GM21619 (cell line): ENCODE measurements at regions not wholly inside any gene's neighbourhood (a gene's known extent, or its start where the extent isn't known, plus 50 kb on each side); places are given as distances from the start of the nearest gene placed in this dataset.

ENCODE experiments used
- ATAC-seq: cut with Tn5 transposase; IDR thresholded peaks from one replicate; pipeline ENCODE4 v1.9.1; 2021; ENCODE audit not compliant: unreplicated experiment

DNA sequence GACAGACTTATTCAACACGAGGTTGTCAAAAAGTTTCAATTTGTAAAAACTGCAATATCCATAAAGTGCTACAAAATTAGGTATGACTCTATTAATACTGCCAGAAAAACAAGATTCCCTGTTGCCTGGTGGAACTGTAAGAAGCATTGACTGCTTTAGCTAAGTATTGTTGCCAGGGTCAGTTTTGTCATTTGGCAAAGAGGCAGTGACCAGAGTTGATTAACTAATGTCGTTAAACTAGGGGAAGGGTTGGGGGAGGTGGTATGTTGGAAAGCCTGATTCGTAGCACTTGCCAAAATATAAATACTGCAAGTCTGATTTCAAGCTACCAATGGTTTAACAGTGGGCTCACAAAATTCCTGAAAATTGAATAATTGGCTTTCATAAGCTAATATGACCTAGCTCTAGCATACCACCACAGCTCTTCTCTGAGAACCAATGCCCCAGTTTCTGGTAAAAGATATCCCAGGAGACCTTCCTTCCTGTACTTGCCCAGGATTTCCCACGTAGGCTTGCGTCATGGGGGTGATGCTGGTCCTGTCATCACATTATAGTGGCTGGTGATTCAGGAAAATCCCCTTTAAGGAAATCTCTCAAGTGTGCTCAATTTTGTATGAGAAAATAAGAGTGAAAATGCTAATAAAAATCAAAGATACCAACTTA is 266.4 kb upstream of the TBC1D5 start:
- no peak for ATAC-seq

- ATAC-seq, result no peak
These were observed 265.5 kb upstream of the TBC1D5 start for GRCh38 chr3:18007980-18008379.

DNA sequence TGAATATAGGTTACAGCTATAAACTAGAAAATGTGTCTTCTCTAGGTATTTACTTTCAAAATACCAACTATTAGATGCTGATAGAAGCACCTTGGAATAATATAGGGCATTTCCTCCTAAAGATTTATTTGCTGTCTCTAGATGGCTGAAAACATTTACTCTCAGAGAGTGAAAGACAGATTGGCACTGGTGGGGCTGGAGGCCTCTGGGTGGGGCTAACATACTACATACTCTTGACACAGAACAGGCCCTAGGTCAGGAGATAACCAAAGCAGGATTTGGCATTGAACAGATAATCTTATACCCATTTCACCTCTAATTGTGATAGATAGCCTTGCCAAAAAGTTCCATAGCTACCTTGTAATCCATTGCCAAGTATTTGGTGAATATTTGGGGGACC is 253.3 kb upstream of the TBC1D5 start:
- ATAC-seq, result no peak

- no peak for ATAC-seq
These were observed 251.7 kb upstream of the TBC1D5 start for GRCh38 chr3:17994167-17994566.

GRCh38 chr3:17990390-17990789 is 248.0 kb upstream of the TBC1D5 start:
- ATAC-seq, result no peak

- no peak for ATAC-seq
These were observed 244.0 kb upstream of the TBC1D5 start for GRCh38 chr3:17986348-17986816.

DNA sequence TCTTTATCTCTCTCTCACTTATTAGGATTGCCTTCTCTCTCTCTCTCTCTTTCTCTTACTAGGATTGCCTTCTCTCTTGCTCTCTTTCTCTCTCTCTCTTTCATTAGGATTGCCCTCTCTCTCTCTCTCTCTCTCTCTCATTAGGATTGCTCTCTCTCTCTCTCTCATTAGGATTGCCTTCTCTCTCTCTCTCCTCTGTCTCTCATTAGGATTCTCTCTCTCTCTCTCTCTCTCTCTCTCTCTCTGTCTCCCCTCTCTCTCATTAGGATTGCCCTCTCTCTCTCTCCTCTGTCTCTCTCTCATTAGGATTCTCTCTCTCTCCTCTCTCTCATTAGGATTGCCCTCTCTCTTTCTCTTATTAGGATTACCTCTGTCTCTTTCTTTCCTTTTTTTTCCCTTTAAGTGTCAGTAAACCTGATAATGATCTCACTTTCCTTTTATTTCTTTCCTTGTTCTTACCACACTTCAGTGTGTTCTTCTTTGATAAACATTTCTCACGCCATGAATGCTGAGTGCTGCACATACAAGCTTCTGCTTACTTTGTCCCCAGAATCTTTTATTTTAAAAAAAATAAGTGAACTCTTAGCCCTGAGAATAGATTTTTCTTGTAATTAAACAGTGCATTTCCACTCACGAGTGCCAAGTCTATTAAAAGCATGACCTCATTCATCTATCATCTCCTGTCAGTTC is 243.4 kb upstream of the TBC1D5 start:
- no peak for ATAC-seq

- no peak for ATAC-seq
These were observed 240.7 kb upstream of the TBC1D5 start for GRCh38 chr3:17983106-17983505.

- ATAC-seq, result no peak
These were observed 239.9 kb upstream of the TBC1D5 start for GRCh38 chr3:17982211-17982880.

DNA sequence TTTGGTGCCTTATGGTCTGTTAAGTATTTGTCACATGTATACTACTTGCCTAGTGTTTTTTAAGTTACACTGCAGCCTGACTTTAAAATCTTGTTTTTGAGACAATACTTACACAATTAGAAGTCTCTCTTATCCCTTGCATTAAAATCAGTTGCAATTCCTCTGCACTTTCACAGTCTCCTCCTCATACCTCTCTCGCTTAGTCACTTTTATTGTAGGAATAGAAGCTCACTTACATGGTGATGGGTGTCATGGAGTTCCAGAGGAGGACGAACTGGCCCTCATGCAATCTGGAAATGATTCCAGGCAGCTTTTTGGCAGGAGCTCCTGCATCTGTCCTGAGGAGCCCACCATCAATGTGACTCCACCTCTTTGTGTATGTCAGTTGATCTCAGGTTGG is 238.4 kb upstream of the TBC1D5 start:
- ATAC-seq, result no peak

DNA sequence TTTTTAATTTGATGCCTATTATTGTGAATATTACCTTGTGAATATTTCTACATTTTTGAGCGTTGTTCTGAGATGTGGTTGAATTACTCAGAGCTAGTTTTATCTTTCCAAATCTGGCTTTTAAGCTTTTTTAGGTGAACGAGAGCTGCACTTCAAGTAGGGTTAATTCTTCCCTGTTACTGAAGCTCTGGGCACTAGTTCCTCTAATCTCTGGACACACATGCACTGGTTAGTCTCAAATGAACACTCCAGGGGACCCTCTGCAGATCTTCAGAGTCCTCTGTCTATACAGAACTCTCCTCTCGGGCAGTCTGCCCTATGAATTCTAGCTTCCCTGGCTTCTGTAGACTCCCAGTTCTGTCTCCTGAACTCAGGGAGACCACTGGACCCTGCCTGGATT is 237.5 kb upstream of the TBC1D5 start:
- no peak for ATAC-seq

- no peak for ATAC-seq
These were observed 236.8 kb upstream of the TBC1D5 start for GRCh38 chr3:17979252-17979651.

DNA sequence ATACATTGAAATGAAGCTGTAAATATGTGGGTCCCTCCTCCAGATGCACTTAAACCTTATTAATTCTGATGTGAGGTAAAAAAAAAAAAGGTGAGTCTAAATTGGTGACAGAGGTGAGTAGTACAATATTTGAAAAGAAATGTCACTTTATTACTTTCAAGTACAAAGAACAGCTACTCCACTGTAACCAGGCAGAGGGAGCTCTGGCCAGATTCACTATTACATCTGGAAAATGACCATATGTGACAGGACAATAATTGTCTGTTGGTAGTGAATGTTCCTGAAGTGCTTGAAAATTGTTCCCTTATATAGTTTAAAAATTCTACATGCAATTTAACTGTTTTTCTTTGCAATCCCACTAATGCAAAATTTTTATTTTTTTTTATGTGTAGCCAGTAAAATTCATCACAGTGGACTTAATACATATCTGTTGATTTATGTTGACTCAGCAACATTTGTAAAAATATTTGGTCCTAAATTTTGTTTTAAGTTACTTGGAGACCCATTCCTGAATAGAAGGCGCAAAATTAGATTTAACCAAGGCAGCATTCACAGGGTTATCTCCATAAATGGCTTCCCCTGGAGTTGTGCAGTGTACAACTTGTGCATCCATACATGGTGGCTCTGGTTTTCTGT is 231.9 kb upstream of the TBC1D5 start:
- ATAC-seq, result no peak

DNA sequence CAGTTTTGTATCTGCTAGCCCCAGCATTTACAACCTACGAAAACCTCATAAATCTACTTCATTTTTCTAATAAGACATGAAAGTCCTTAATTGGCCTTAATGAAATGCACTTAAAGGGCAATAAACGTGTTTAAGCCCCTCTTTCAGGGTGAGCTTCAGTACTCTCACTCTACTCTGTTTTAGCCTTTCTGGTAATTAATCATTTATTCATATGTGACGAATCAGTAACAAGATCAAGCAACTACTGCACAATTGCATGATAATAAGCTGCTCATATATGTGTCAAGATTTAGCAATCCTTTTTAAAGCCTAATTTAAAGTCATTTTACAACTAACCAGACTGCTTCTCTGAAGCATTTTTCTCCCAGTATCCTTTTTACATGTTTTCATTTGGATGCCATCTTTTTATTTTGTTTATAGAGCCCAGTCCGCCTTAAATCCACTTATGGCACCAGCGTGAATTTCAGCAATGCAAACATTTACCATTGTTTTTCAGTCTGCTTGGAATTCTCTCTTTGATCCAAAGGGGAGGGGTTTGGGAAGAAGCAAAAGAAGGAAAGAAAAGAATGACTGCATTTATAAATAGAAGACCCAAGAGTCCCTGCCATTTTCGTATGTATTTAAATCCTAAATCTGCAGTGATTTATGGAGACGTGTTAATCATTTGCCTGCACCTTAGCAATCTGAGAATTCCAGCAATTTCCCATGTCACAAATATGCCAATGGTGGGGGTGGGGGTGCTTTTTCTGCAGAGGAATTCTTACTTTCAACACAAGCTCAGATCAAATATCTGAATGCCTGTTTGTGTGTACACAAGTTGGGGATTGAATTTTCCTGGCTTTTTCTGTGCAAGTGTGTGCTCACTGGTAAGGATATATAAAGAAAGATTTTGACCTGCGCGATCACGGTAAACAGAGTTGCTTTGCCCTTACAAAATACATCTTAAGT is 230.8 kb upstream of the TBC1D5 start:
- no peak for ATAC-seq

GRCh38 chr3:17972476-17972875 is 230.0 kb upstream of the TBC1D5 start:
- no peak for ATAC-seq

- ATAC-seq, result no peak
These were observed 229.6 kb upstream of the TBC1D5 start for GRCh38 chr3:17972030-17972429.

DNA sequence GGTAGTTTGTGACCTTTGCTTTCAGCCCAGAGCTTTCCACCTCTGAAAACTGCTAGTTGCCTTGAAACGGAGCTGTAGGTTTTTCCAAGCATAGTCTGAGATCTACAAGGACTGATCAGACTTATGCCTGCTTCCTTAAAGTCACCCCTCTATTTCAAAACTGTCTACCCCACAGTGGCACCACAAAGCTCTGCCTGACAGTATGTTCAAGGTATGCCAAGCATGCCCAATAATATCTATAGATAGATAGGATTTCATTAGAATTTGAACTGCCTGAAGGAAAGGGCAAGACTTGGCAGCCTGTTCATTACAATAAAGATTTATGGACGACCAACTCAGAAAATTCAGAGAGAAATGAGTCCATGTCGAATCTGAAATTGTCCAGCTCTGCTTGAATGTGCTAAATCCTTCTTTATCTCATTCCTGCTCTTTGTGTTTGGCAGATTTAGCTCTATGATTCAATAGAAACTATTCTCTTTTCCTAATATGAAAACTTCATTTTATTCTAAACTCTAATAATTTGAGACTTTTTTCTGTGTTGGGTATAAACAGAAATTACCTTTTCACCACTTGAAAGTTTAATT is 227.6 kb upstream of the TBC1D5 start:
- ATAC-seq, result no peak

DNA sequence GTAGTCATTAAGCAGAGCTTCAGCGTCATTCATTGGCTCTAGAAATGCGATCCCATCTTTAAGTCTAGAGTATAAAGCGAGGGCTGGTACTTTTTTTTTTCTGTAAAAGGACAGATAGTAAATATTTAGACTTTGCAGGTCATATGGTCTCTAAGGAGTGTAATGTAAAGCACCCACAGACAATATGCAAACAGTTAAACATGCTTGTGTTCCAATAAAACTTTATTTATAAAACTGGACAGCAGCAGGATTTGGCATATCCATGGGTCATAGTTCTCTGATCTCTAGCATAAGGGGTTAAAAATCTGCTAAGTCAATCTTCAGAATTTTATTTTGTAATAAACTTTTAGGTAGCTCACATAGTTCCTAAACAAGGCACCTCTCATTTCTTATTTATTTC is 226.8 kb upstream of the TBC1D5 start:
- ATAC-seq, result no peak

GRCh38 chr3:17967953-17968607 is 225.6 kb upstream of the TBC1D5 start:
- ATAC-seq, result no peak

DNA sequence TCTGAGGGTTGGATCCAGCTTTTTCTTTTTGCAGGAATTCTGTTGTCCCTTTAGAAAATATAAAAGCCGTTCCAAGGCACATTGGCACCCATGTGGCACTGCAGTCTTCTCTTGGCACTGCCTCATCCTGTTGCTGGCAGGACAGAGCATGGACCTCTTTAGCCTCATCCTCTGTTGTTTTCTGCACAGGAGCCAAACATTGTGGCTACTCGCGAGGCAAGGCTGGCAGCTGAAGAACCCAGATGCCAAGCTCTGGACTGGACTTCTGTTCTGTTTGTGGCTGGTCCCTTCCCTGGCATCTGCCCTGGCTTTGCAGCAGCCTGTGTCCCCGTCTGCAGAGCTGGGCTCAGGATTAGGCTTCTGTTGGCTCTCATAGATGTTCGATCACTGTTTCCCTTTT is 224.7 kb upstream of the TBC1D5 start:
- no peak for ATAC-seq
